H9 (cell line): ENCODE measurements at regions not wholly inside any gene's neighbourhood (a gene's known extent, or its start where the extent isn't known, plus 50 kb on each side); places are given as distances from the start of the nearest gene placed in this dataset.

ENCODE experiments used
- DNase-seq: peaks from one replicate; pipeline ENCODE4 v3.0.0-alpha.2; 2017
- H2AFZ ChIP-seq: one replicate; pipeline ENCODE4 v1.6.1; 2013; ENCODE audit warnings: mild to moderate bottlenecking, low read length, control low read depth, moderate library complexity
- H2AK5ac ChIP-seq: 2 replicates; pipeline ENCODE4 v1.6.1; 2013; ENCODE audit warnings: low read length, control low read depth, mixed read lengths; ENCODE audit not compliant: insufficient read length
- H2BK120ac ChIP-seq: one replicate; pipeline ENCODE4 v1.6.1; 2013; ENCODE audit warnings: low read depth, mild to moderate bottlenecking, low read length, control low read depth, inconsistent platforms; ENCODE audit not compliant: poor library complexity, severe bottlenecking
- H2BK12ac ChIP-seq: 2 replicates; pipeline ENCODE4 v1.6.1; 2013; ENCODE audit warnings: low read length, control low read depth, mixed read lengths, low read depth; ENCODE audit not compliant: insufficient read length
- H2BK15ac ChIP-seq: 2 replicates; pipeline ENCODE4 v1.6.1; 2013; ENCODE audit warnings: low read depth, low read length, control low read depth
- H2BK20ac ChIP-seq: one replicate; pipeline ENCODE4 v1.6.1; 2013; ENCODE audit warnings: low read depth, mild to moderate bottlenecking, low read length, control low read depth, inconsistent platforms; ENCODE audit not compliant: poor library complexity, severe bottlenecking
- H2BK5ac ChIP-seq: 2 replicates; pipeline ENCODE4 v1.6.1; 2013; ENCODE audit warnings: low read length, control low read depth, mixed read lengths; ENCODE audit not compliant: insufficient read length
- H3K14ac ChIP-seq: 2 replicates; pipeline ENCODE4 v1.6.1; 2013; ENCODE audit warnings: low read length, control low read depth; ENCODE audit not compliant: insufficient read depth
- H3K18ac ChIP-seq: 2 replicates; pipeline ENCODE4 v1.6.1; 2013; ENCODE audit warnings: low read depth, mild to moderate bottlenecking, mixed read lengths, low read length, control low read depth; ENCODE audit not compliant: insufficient read length
- H3K23ac ChIP-seq: 2 replicates; pipeline ENCODE4 v1.6.1; 2013; ENCODE audit warnings: low read length, control low read depth, mixed read lengths, low read depth; ENCODE audit not compliant: insufficient read length
- H3K23me2 ChIP-seq: 2 replicates; pipeline ENCODE4 v1.6.1; 2013; ENCODE audit warnings: low read depth, mild to moderate bottlenecking, mixed read lengths, low read length, control low read depth; ENCODE audit not compliant: insufficient read length, poor library complexity, severe bottlenecking
- H3K27ac ChIP-seq: 2 replicates; pipeline ENCODE4 v1.5.1; 2013; ENCODE audit warnings: low read length, control low read depth, mixed read lengths, low read depth; ENCODE audit not compliant: insufficient read length
- H3K27me3 ChIP-seq: 2 replicates; pipeline ENCODE4 v1.6.1; 2013; ENCODE audit warnings: low read length, control low read depth, inconsistent platforms; ENCODE audit not compliant: insufficient read depth
- H3K4ac ChIP-seq: 2 replicates; pipeline ENCODE4 v1.6.1; 2013; ENCODE audit warnings: low read depth, mild to moderate bottlenecking, control low read depth, inconsistent platforms, low read length, moderate library complexity
- H3K4me1 ChIP-seq: 2 replicates; pipeline ENCODE4 v1.6.1; 2013; ENCODE audit warnings: low read length, control low read depth, inconsistent platforms; ENCODE audit not compliant: insufficient read depth
- H3K4me2 ChIP-seq: 2 replicates; pipeline ENCODE4 v1.6.1; 2013; ENCODE audit warnings: low read length, control low read depth, mixed read lengths; ENCODE audit not compliant: insufficient read length, insufficient read depth
- H3K56ac ChIP-seq: 2 replicates; pipeline ENCODE4 v1.6.1; 2013; ENCODE audit warnings: low read depth, mild to moderate bottlenecking, mixed read lengths, low read length, control low read depth; ENCODE audit not compliant: insufficient read length
- H3K79me1 ChIP-seq: 2 replicates; pipeline ENCODE4 v1.6.1; 2013; ENCODE audit warnings: low read depth, mild to moderate bottlenecking, moderate library complexity, low read length, control low read depth, inconsistent platforms; ENCODE audit not compliant: insufficient read depth, poor library complexity, severe bottlenecking
- H3K79me2 ChIP-seq: 2 replicates; pipeline ENCODE4 v1.6.1; 2013; ENCODE audit warnings: low read length, control low read depth, inconsistent platforms; ENCODE audit not compliant: insufficient read depth
- H3K9ac ChIP-seq: 2 replicates; pipeline ENCODE4 v1.6.1; 2013; ENCODE audit warnings: low read length, control low read depth, mixed read lengths; ENCODE audit not compliant: insufficient read length; ENCODE audit errors: extremely low read depth
- H3K9me3 ChIP-seq: one replicate; pipeline ENCODE4 v1.6.1; 2013; ENCODE audit warnings: low read depth, low read length, inconsistent platforms; ENCODE audit not compliant: control insufficient read depth
- H3T11ph ChIP-seq: one replicate; pipeline ENCODE4 v1.6.1; 2013; ENCODE audit warnings: mild to moderate bottlenecking, low read length, control low read depth, inconsistent platforms
- H4K20me1 ChIP-seq: one replicate; pipeline ENCODE4 v1.6.1; 2013; ENCODE audit not compliant: control insufficient read depth, insufficient read length, insufficient read depth
- H4K5ac ChIP-seq: 2 replicates; pipeline ENCODE4 v1.6.1; 2013; ENCODE audit warnings: low read depth, mild to moderate bottlenecking, mixed read lengths, low read length, control low read depth; ENCODE audit not compliant: insufficient read length
- H4K8ac ChIP-seq: replicated peaks from 2 replicates; pipeline ENCODE4 v1.6.1; 2013; ENCODE audit warnings: low read length, control low read depth, mixed read lengths, low read depth; ENCODE audit not compliant: insufficient read length
- H4K91ac ChIP-seq: 2 replicates; pipeline ENCODE4 v1.6.1; 2013; ENCODE audit warnings: low read depth, mild to moderate bottlenecking, moderate library complexity, mixed read lengths, low read length, control low read depth; ENCODE audit not compliant: insufficient read length
- H3K27ac Mint-ChIP-seq, 3 experiments: 2 replicates in 2 of 3; 3 replicates in 1 of 3; pipeline ENCODE4 v1.8.0; 2020 to 2021; ENCODE audit warnings: mixed read lengths in 3 of 3, mild to moderate bottlenecking in 1 of 3, moderate library complexity in 1 of 3
- H3K27me3 Mint-ChIP-seq: 2 replicates; pipeline ENCODE4 v1.8.0; 2021; ENCODE audit warnings: low read depth, mild to moderate bottlenecking, moderate library complexity, mixed read lengths
- H3K36me3 Mint-ChIP-seq, 3 experiments: 2 replicates in 2 of 3; 3 replicates in 1 of 3; pipeline ENCODE4 v1.8.0; 2020 to 2021; ENCODE audit warnings: low read depth in 3 of 3, mixed read lengths in 3 of 3; ENCODE audit not compliant: insufficient read depth in 1 of 3
- H3K4me1 Mint-ChIP-seq, 2 experiments: 2 replicates each; pipeline ENCODE4 v1.8.0; 2020; ENCODE audit warnings: mixed read lengths in 2 of 2
- H3K4me3 Mint-ChIP-seq, 2 experiments: 2 replicates in 1 of 2; 3 replicates in 1 of 2; pipeline ENCODE4 v1.8.0; 2020 to 2021; ENCODE audit warnings: mild to moderate bottlenecking in 2 of 2, mixed read lengths in 2 of 2, moderate library complexity in 1 of 2
- H3K9me3 Mint-ChIP-seq, 2 experiments: 2 replicates in 1 of 2; 3 replicates in 1 of 2; pipeline ENCODE4 v1.8.0; 2020; ENCODE audit warnings: mild to moderate bottlenecking in 2 of 2, mixed read lengths in 2 of 2, moderate library complexity in 1 of 2
- CTCF ChIP-seq: fragments of 200-600 bp; sonication (generic); conservative IDR thresholded peaks from 3 replicates; pipeline ENCODE4 v1.8.0; 2021; ENCODE audit warnings: antibody characterized with exemption, mild to moderate bottlenecking
- WGBS: extraction: QIAGEN DNeasy Blood & Tissue Kit; methylation state at CpG from one replicate; pipeline ENCODE4 v1.1.7; 2013; ENCODE audit warnings: missing lambda C conversion rate, low lambda C conversion rate, mixed read lengths; ENCODE audit not compliant: insufficient read length; ENCODE audit errors: extremely low coverage; 5-methylcytosine and 5-hydroxymethylcytosine counted together

GRCh38 chr3:140777631-140778233 lies 99.9 kb downstream of the TRIM42 start:
- Mint-ChIP-seq H3K36me3 (peaks cover 12 to 18% (median 14%) of the 10 kb centered on the region in 3 experiments), H3K27ac (no peak overlapping the region), H3K9me3 (peaks cover 23 to 24% of the 10 kb centered on the region in 2 experiments), H3K4me3 (no peak overlapping the region), H3K27me3 (no peaks in the 10 kb centered on the region), H3K4me1 (no peaks in the 10 kb centered on the region)
- no peak for DNase-seq
- Histone ChIP-seq H2BK15ac (no peak overlapping the region), H4K8ac (no peak overlapping the region), H2BK12ac (no peak overlapping the region), H2AFZ (no peak overlapping the region), H3K14ac (no peak overlapping the region), H3K9ac (no peak overlapping the region), H2BK5ac (no peak overlapping the region), H3K23me2 (no peaks in the 10 kb centered on the region), H3K27me3 (no peaks in the 10 kb centered on the region), H4K5ac (no peak overlapping the region), H3K79me1 (no peaks in the 10 kb centered on the region), H2AK5ac (no peak overlapping the region), H3K18ac (no peak overlapping the region), H3K9me3 (no peaks in the 10 kb centered on the region), H3T11ph (no peak overlapping the region), H4K20me1 (no peaks in the 10 kb centered on the region), H3K4me2 (no peak overlapping the region), H3K23ac (no peak overlapping the region), H3K56ac (no peak overlapping the region), H3K79me2 (no peaks in the 10 kb centered on the region), H4K91ac (no peak overlapping the region), H3K4me1 (no peaks in the 10 kb centered on the region), H2BK20ac (no peak overlapping the region), H3K27ac (no peak overlapping the region), H3K4ac (no peak overlapping the region), H2BK120ac (no peak overlapping the region)
- no CpG with 5 or more reads among the region's 4 CpGs for WGBS
- no peak for TF ChIP-seq CTCF
